Transverse colon (tissue), 3 donors: ENCODE measurements at regions not wholly inside any gene's neighbourhood (a gene's known extent, or its start where the extent isn't known, plus 50 kb on each side); places are given as distances from the start of the nearest gene placed in this dataset.

ENCODE experiments used
- CTCF ChIP-seq, 5 experiments: fragments of 200-600 bp in 3 of 5; fragments of 450-650 bp in 2 of 5; sonication (generic) in 3 of 5; IDR thresholded peaks; 1 replicate in 2 of 5; 2 replicates in 3 of 5; pipeline ENCODE4 v1.5.1; 2016 to 2017; ENCODE audit warnings: antibody characterized with exemption in 5 of 5, inconsistent platforms in 3 of 5, mild to moderate bottlenecking in 2 of 5, moderate library complexity in 1 of 5
- EP300 ChIP-seq: sonication (generic); formaldehyde crosslinking; IDR thresholded peaks from one replicate; pipeline ENCODE4 v1.6.1; 2017; ENCODE audit warnings: antibody characterized with exemption, low read depth
- POLR2A ChIP-seq: fragments of 450-650 bp; IDR thresholded peaks from one replicate; pipeline ENCODE4 v1.6.1; 2016; ENCODE audit warnings: antibody characterized with exemption, mild to moderate bottlenecking, moderate library complexity

GRCh38 chr21:17964716-17965115 lies 145.6 kb upstream of the C21orf91 start:
- no peak for TF ChIP-seq CTCF (IDR thresholded peaks at IDR 0.05)
- TF ChIP-seq EP300 = no peak
- no peak for TF ChIP-seq POLR2A
